Nephron progenitor cell (in vitro differentiated cells): ENCODE measurements at regions not wholly inside any gene's neighbourhood (a gene's known extent, or its start where the extent isn't known, plus 50 kb on each side); places are given as distances from the start of the nearest gene placed in this dataset.
A peak's percentile ranks its signal among the peaks of the same experiment; 100 is the strongest.

Experiments
- DNase-seq: peaks from one replicate; pipeline ENCODE4 v3.0.0; 2021
- H3K27ac Mint-ChIP-seq: 2 replicates; pipeline ENCODE4 v1.8.0; 2021; ENCODE audit warnings: mild to moderate bottlenecking, moderate library complexity, mixed read lengths
- H3K27me3 Mint-ChIP-seq: 2 replicates; pipeline ENCODE4 v1.8.0; 2021; ENCODE audit warnings: mild to moderate bottlenecking, low read depth, mixed read lengths; ENCODE audit not compliant: poor library complexity
- H3K36me3 Mint-ChIP-seq: 2 replicates; pipeline ENCODE4 v1.8.0; 2021; ENCODE audit warnings: low read depth, mixed read lengths
- H3K4me1 Mint-ChIP-seq: 2 replicates; pipeline ENCODE4 v1.8.0; 2021; ENCODE audit warnings: mixed read lengths
- H3K4me3 Mint-ChIP-seq: 2 replicates; pipeline ENCODE4 v1.8.0; 2021; ENCODE audit warnings: mild to moderate bottlenecking, moderate library complexity, mixed read lengths
- H3K9me3 Mint-ChIP-seq: 2 replicates; pipeline ENCODE4 v1.8.0; 2021; ENCODE audit warnings: mild to moderate bottlenecking, moderate library complexity, mixed read lengths
- TF ChIP-seq, protein P1 (sequence below): fragments of 200-600 bp; sonication (generic); IDR thresholded peaks from 2 replicates; pipeline ENCODE4 v1.5.0; 2021; ENCODE audit warnings: antibody characterized with exemption

DNA sequence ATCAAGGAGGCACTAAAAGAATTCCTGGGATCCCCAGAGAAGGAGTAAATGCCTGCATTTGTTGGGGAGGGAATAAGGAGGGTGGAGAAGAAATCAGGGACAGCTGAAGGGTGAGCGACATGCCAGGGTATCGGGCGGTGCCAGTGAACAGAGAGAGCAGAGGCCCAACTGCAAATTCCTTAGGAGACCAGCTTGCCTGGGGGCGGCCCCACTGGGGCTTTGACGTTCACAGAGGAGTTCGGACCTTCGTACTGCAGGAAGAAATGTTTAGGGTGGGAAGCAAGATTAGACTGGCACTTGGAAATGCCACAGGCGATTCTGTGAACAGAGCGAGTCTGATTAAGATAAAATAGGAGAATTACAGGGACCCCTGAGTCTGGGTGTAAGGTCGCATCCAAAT lies 65.1 kb upstream of the FGF3 start:
- Mint-ChIP-seq H3K27ac (no peak overlapping the region), H3K9me3 (no peaks in the 10 kb centered on the region), H3K4me1 (peaks cover 7% of the 10 kb centered on the region), H3K4me3 (no peak overlapping the region), H3K27me3 (peaks cover 12% of the 10 kb centered on the region), H3K36me3 (no peaks in the 10 kb centered on the region)
- TF ChIP-seq, protein P1, sequence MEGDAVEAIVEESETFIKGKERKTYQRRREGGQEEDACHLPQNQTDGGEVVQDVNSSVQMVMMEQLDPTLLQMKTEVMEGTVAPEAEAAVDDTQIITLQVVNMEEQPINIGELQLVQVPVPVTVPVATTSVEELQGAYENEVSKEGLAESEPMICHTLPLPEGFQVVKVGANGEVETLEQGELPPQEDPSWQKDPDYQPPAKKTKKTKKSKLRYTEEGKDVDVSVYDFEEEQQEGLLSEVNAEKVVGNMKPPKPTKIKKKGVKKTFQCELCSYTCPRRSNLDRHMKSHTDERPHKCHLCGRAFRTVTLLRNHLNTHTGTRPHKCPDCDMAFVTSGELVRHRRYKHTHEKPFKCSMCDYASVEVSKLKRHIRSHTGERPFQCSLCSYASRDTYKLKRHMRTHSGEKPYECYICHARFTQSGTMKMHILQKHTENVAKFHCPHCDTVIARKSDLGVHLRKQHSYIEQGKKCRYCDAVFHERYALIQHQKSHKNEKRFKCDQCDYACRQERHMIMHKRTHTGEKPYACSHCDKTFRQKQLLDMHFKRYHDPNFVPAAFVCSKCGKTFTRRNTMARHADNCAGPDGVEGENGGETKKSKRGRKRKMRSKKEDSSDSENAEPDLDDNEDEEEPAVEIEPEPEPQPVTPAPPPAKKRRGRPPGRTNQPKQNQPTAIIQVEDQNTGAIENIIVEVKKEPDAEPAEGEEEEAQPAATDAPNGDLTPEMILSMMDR = no peak
- no peak for DNase-seq

DNA sequence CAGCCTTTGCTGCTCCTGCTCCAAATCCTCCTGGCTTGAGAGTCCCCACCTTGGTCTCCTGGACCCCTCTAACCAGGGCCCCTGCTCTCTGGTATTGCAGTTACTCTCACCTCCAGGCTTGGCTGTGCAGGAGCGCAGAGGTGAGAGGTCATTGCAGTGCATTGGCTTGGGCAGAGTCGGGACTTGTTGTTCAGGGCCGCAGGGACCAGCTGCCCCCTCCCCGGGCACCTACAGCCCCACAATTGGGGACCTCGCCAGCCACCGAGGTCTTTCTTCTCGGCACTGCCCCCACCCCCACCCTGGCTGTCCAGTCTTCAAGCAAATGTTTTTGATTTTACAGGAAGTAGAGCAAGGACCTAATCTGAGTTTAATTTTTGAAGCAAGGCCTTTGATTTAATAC lies 65.5 kb upstream of the FGF3 start:
- H3K9me3 Mint-ChIP-seq = no peaks in the 10 kb centered on the region
- peaks cover 17% of the 10 kb centered on the region for H3K27me3 Mint-ChIP-seq
- no peak for DNase-seq

DNA sequence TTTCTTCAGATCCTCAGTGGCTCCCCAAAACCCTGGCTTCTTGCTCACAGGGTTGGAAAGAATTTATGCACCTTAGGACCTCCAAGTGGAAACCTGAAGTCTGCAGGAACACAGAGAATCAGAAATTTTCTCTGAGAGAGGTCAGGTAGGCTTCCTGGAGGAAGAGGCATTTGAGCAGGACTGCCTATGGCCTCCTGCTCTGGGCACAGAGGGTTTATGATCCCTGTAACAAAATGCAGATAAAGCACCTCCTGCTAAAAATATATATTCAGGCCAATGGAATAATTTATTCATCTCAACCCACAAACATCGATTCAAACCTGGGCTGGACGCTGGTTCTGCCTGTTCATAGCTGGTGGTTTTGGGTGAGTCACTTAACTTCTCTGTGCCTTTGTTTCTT lies 68.1 kb upstream of the FGF3 start:
- DNase-seq = no peak
- TF ChIP-seq, protein P1 = no peak
- H3K4me1 Mint-ChIP-seq = peaks cover 28% of the 10 kb centered on the region
- no peak overlapping the region for H3K27ac Mint-ChIP-seq
- H3K27me3 Mint-ChIP-seq = peaks cover 39% of the 10 kb centered on the region
- H3K4me3 Mint-ChIP-seq = no peak overlapping the region
- no peaks in the 10 kb centered on the region for H3K36me3 Mint-ChIP-seq
- no peaks in the 10 kb centered on the region for H3K9me3 Mint-ChIP-seq

More for the DNA sequence above, 65.5 kb upstream of the FGF3 start:
- Mint-ChIP-seq H3K4me1 (peaks cover 12% of the 10 kb centered on the region), H3K36me3 (no peaks in the 10 kb centered on the region), H3K4me3 (no peak overlapping the region), H3K27ac (no peak overlapping the region)
- TF ChIP-seq, protein P1 = no peak

DNA sequence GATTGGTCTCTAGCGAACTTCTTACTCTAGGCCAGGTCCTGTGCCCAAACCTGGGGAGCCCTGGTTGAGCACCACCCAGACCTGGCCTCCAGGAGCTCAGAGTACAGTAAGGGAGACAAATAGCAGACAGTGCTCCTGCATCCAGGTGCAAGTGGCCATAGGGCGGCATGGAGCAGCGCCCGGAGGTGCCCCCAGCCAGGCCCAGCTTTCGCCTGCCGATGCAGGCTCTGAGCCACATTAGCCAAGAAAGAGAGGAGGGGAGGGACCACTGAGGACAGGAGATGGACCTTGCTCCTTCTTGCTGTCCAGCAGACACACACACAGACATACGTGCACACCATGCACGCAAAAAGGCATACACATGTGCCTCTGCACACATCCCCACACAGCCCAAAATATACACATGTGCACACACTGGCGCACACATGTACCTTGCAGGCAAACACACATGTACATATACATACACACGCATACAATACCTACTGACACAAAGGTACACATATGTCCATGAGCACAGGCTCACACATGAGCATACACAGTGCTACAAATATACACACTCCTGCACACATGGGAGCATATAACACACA lies 68.7 kb upstream of the FGF3 start:
- H3K4me3 Mint-ChIP-seq = no peak overlapping the region
- H3K4me1 Mint-ChIP-seq = peaks cover 34% of the 10 kb centered on the region
- no peak for DNase-seq
- no peaks in the 10 kb centered on the region for H3K36me3 Mint-ChIP-seq
- H3K9me3 Mint-ChIP-seq = no peaks in the 10 kb centered on the region
- H3K27me3 Mint-ChIP-seq = peaks cover 39% of the 10 kb centered on the region
- no peak overlapping the region for H3K27ac Mint-ChIP-seq
- TF ChIP-seq, protein P1 = no peak

DNA sequence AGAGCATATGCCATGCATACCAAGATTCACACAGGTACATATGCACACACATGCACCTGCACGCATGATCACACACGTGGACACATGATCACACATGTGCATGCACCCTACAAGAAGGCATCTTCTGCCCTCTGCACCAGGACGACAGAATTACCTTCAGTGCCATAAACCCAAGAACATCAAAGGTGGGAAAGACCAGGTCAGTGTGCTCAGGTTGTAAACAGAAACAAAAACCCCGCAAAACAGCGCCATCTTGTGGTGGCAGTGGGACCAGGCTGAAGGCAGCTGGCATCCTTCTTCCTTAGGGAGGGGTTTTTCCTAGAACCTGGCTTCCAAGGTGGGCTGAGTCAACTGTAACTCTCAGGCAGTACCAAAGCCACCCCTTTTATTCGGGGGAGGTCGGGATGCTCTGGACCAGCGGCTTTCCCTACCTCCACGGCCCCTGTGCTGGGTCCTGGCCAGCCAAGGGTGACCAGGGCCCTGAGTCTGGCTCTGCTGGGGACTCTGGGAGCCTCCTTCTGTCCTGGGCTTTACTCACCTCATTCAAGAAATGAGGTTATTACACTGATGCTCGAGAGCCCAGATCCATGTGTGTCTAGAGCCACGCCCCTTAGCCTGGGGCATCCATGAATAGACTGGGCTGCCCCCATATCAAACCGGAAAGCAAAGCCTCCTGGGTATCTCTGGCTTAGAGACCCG lies 69.4 kb upstream of the FGF3 start:
- Mint-ChIP-seq H3K27me3 (peaks cover 40% of the 10 kb centered on the region), H3K27ac (no peak overlapping the region), H3K36me3 (no peaks in the 10 kb centered on the region), H3K9me3 (no peaks in the 10 kb centered on the region), H3K4me1 (peaks cover 41% of the 10 kb centered on the region), H3K4me3 (no peak overlapping the region)
- peak; percentile 89 for DNase-seq
- TF ChIP-seq, protein P1 = peak; percentile 95
